Hypothalamus (tissue), 51 donors: ENCODE measurements at regions not wholly inside any gene's neighbourhood (a gene's known extent, or its start where the extent isn't known, plus 50 kb on each side); places are given as distances from the start of the nearest gene placed in this dataset.
"Not testable (repeated sequence)": the region's sequence is repeated elsewhere in the genome, so short reads cannot be mapped to it uniquely, and the experiment has no call there.

Experiments
- DNase-seq, 51 donors: peaks; one replicate each; lab custom pipeline; 2025; lab: John Stamatoyannopoulos, UW

- DNase-seq: no peak
These were observed 121.2 kb upstream of the RANBP3L start for GRCh38 chr5:36422952-36423351.

GRCh38 chr5:36423578-36424307 is 122.0 kb upstream of the RANBP3L start:
- no peak for DNase-seq

GRCh38 chr5:36426070-36426469 is 124.4 kb upstream of the RANBP3L start:
- DNase-seq: not testable (repeated sequence)

- DNase-seq: no peak
These were observed 133.8 kb upstream of the RANBP3L start for GRCh38 chr5:36435516-36435915.

GRCh38 chr5:36436306-36436705 is 134.6 kb upstream of the RANBP3L start:
- peak in 3 of 51 donors; percentile 11 to 28 (median 15) for DNase-seq

GRCh38 chr5:36438765-36439561 is 137.3 kb upstream of the RANBP3L start:
- DNase-seq: peak in 29 of 51 donors; percentile 5 to 70 (median 28)

GRCh38 chr5:36440300-36440699 is 138.6 kb upstream of the RANBP3L start:
- DNase-seq: no peak

- DNase-seq: peak in 11 of 51 donors; percentile 2 to 45 (median 9)
These were observed 139.6 kb upstream of the RANBP3L start for GRCh38 chr5:36441280-36441679.

GRCh38 chr5:36442352-36442751 is 140.7 kb upstream of the RANBP3L start:
- DNase-seq: no peak

- DNase-seq: no peak
These were observed 141.1 kb upstream of the RANBP3L start for GRCh38 chr5:36442796-36443195.

- no peak for DNase-seq
These were observed 142.2 kb upstream of the RANBP3L start for GRCh38 chr5:36443941-36444340.

- peak in 29 of 51 donors; percentile 3 to 59 (median 23) for DNase-seq
These were observed 143.1 kb upstream of the RANBP3L start for GRCh38 chr5:36444582-36445418.

GRCh38 chr5:36447776-36448175 is 146.1 kb upstream of the RANBP3L start:
- DNase-seq: no peak

- DNase-seq: no peak
These were observed 148.7 kb upstream of the RANBP3L start for GRCh38 chr5:36450229-36451014.

- DNase-seq: no peak
These were observed 150.8 kb upstream of the RANBP3L start for GRCh38 chr5:36452424-36453006.

- no peak for DNase-seq
These were observed 148.7 kb upstream of the SLC1A3 start for GRCh38 chr5:36457511-36458270.

- DNase-seq: no peak
These were observed 147.7 kb upstream of the SLC1A3 start for GRCh38 chr5:36458746-36459145.

- no peak for DNase-seq
These were observed 146.9 kb upstream of the SLC1A3 start for GRCh38 chr5:36459176-36460135.
